Heart left ventricle (tissue), 16 donors: ENCODE measurements at regions not wholly inside any gene's neighbourhood (a gene's known extent, or its start where the extent isn't known, plus 50 kb on each side); places are given as distances from the start of the nearest gene placed in this dataset.
"Not testable (repeated sequence)": the region's sequence is repeated elsewhere in the genome, so short reads cannot be mapped to it uniquely, and the experiment has no call there.

ENCODE experiments used
- ATAC-seq, 4 donors: fragments of 200-7000 bp; cut with Tn5 transposase; one replicate each; pipeline ENCODE4 v1.9.1; 2020 to 2022; ENCODE audit warnings: moderate library complexity in 4 of 4, mild to moderate bottlenecking in 3 of 4, moderate number of reproducible peaks in 1 of 4
- DNase-seq, 5 donors: peaks; one replicate each; pipeline ENCODE4 v3.0.0-alpha.2; 2020
- H3K27ac ChIP-seq, 12 donors: fragments of 200-600 bp; sonication (generic) in 4 of 12; one replicate each; pipeline versions ENCODE4 v1.5.0 to v1.8.0; 2016 to 2022; ENCODE audit warnings: mild to moderate bottlenecking in 2 of 12
- H3K27me3 ChIP-seq, 9 donors: fragments of 200-600 bp; sonication (generic) in 2 of 9; one replicate each; pipeline versions ENCODE4 v1.5.1 to v1.8.0; 2016 to 2022; ENCODE audit warnings: mild to moderate bottlenecking in 3 of 9
- H3K36me3 ChIP-seq, 9 donors: fragments of 200-600 bp; sonication (generic) in 2 of 9; one replicate each; pipeline versions ENCODE4 v1.5.0 to v1.8.0; 2018 to 2022; ENCODE audit warnings: mild to moderate bottlenecking in 2 of 9
- H3K4me1 ChIP-seq, 12 donors: fragments of 200-600 bp; sonication (generic) in 4 of 12; one replicate each; pipeline versions ENCODE4 v1.5.0 to v1.8.0; 2016 to 2022; ENCODE audit warnings: mild to moderate bottlenecking in 3 of 12
- H3K4me3 ChIP-seq, 12 donors: fragments of 200-600 bp; sonication (generic) in 4 of 12; one replicate each; pipeline versions ENCODE4 v1.5.0 to v1.8.0; 2017 to 2022; ENCODE audit warnings: mild to moderate bottlenecking in 9 of 12, moderate library complexity in 4 of 12
- H3K9me3 ChIP-seq, 12 donors: fragments of 200-600 bp; sonication (generic) in 4 of 12; one replicate each; pipeline versions ENCODE4 v1.5.0 to v1.8.0; 2016 to 2022; ENCODE audit warnings: mild to moderate bottlenecking in 1 of 12
- CTCF ChIP-seq, 12 donors: fragments of 200-600 bp; sonication (generic) in 4 of 12; IDR thresholded peaks; one replicate each; pipeline versions ENCODE4 v1.5.0 to v1.8.0; 2018 to 2022; ENCODE audit warnings: antibody characterized with exemption in 12 of 12, mild to moderate bottlenecking in 5 of 12
- POLR2A ChIP-seq, 2 donors: fragments of 450-650 bp; IDR thresholded peaks; one replicate each; pipeline ENCODE4 v1.6.1; 2017; ENCODE audit warnings: antibody characterized with exemption in 2 of 2, mild to moderate bottlenecking in 2 of 2, moderate library complexity in 2 of 2
- WGBS, 4 donors: extraction: QIAGEN DNeasy Blood & Tissue Kit in 2 of 4; methylation state at CpG; one replicate each; pipeline versions ENCODE4 v1.1.5 to v1.1.7; 2013 to 2018; 5-methylcytosine and 5-hydroxymethylcytosine counted together
- intact Hi-C, 10 donors: fragments of 100-400 bp; cut with DNase I; formaldehyde crosslinking; loops; one replicate each; pipeline versions ENCODE4 v1.11.1 to v1.14.2; 2022
- donor health status: ischemic (EF 13 %, LVEDD 7.1; RV severe dilation, severe dysfunction).
- donor health status: healthy with polysubstance abuse.
- donor health status: DM: no; HTN: yes; CAD: no.
- donor health status: DM: no; HTN: no; CAD: no.
- donor health status: ischemic (EF 25% LVEDD 6.9; RV normal size, moderate dysfunction).
- donor health status: ischemic (EF 25% LVEDD 5.7; RV mildly dilated, moderate dysfunction).
- donor health status: healthy.
- donor health status: DM: yes; HTN: yes; CAD: no.
- donor health status: ischemic (EF 35%, LVEDD 5.7; RV mildly dilated, moderate dysfunction).
- donor health status: nonischemic (EF 11% LVEDD 7.7; RV severe dilation, severe dysfunction).
- donor health status: DM: yes; HTN: yes; CAD: no.
- donor health status: PGD.
- donor health status: ischemic (EF 29% LVEDD 5.4; RV normal size, mild dysfunction).
- donor health status: nonischemic (EF 23%, LVEDD 6.1; RV moderate dilation, normal function).

DNA sequence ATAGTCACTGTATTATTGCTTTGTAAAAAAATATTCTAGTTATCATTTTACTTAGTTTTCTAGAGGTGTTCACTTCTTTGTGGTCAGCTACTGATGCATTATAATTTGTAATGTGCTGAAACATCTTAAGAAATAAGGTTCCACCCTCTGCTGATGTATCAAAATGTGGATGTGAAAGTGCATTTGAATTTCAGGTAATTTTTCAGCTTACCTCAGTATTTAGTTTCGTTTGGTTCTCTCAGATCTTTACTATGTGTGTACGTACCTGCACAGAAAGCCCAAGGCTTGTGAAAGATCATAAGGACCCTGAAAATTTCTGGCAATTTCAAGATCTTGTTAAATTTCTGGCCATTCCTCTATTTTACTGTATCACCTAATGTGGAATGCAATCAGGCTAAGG, 542.3 kb upstream of the TPK1 start:
- no peak for ATAC-seq
- Histone ChIP-seq H3K27ac (no peak overlapping the region), H3K27me3 (no peaks in the 10 kb centered on the region), H3K9me3 (peaks cover 0 to 11% (median 0%) of the 10 kb centered on the region in 12 donors), H3K4me1 (no peaks in the 10 kb centered on the region), H3K4me3 (no peak overlapping the region), H3K36me3 (no peaks in the 10 kb centered on the region)
- no peak for DNase-seq
- 71 to 77% (median 72%) methylated on average over 2 of the region's 2 CpGs for WGBS, 4 donors
- intact Hi-C loops, result no loop called here
- no peak for TF ChIP-seq CTCF (IDR thresholded peaks at IDR 0.05)
- TF ChIP-seq POLR2A (IDR thresholded peaks at IDR 0.05), result no peak

- DNase-seq, result peak in 2 of 5 donors; percentile 21 to 55
- Histone ChIP-seq H3K27ac (no peak overlapping the region), H3K27me3 (no peaks in the 10 kb centered on the region), H3K9me3 (peaks cover 0 to 10% (median 0%) of the 10 kb centered on the region in 12 donors), H3K4me3 (no peak overlapping the region), H3K36me3 (no peaks in the 10 kb centered on the region), H3K4me1 (no peaks in the 10 kb centered on the region)
- ATAC-seq, result no peak
- 92 to 96% (median 95%) methylated on average over 31 to 47 of the region's 47 CpGs for WGBS, 4 donors
- intact Hi-C loops, result no loop called here
- TF ChIP-seq CTCF (IDR thresholded peaks at IDR 0.05) (no peak), POLR2A (IDR thresholded peaks at IDR 0.05) (no peak)
These were observed 524.8 kb upstream of the TPK1 start for GRCh38 chr7:145360511-145361100.

DNA sequence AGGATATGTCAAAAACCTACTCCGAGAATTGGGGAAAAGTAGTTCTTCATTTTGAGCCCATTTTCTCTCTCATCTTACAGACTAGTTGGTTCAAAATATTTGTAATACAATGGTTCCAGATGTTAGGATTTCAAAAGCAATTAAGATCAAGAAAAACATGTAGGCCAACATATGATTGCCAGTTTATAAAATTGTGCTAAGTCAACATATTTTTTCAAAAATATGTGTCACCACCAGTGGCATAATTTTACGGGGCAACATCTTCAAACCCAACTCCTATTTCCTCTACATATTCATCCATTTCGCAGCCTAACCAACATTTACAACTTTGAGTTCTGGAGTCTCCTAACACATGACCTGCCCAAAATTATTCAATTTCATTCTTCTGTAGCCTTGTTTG, 514.5 kb upstream of the TPK1 start:
- TF ChIP-seq POLR2A (IDR thresholded peaks at IDR 0.05) (no peak), CTCF (IDR thresholded peaks at IDR 0.05) (no peak)
- no peaks in the 10 kb centered on the region for H3K36me3 ChIP-seq
- H3K27ac ChIP-seq, result no peak overlapping the region
- WGBS, 4 donors, result 84 to 87% (median 86%) methylated on average over 3 of the region's 3 CpGs
- intact Hi-C loops, result no loop called here
- ATAC-seq (no peak), DNase-seq (no peak)
- peaks cover 0 to 24% (median 2%) of the 10 kb centered on the region in 12 donors for H3K9me3 ChIP-seq
- H3K4me3 ChIP-seq, result no peak overlapping the region
- H3K4me1 ChIP-seq, result no peaks in the 10 kb centered on the region
- H3K27me3 ChIP-seq, result no peaks in the 10 kb centered on the region

DNA sequence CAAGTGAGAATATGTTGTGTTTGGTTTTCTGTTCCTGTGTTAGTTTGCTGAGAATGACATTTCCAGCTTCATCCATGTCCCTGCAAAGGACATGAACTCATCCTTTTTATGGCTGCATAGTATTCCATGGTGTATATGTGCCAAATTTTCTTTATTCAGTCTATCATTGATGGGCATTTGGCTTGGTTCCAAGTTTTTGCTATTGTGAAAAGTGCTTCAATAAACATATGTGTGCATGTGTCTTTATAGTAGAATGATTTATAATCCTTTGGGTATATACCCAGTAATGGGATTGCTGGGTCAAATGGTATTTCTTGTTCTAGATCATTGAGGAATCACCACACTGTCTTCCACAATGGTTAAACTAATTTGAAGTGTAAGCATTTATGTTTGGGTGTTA, 513.6 kb upstream of the TPK1 start:
- intact Hi-C loops, H3K27ac ChIP-seq, H3K36me3 ChIP-seq, DNase-seq, H3K4me1 ChIP-seq, H3K27me3 ChIP-seq, ATAC-seq, H3K4me3 ChIP-seq: not testable (repeated sequence)
- H3K9me3 ChIP-seq, result peaks cover 0 to 24% (median 2%) of the 10 kb centered on the region in 12 donors

DNA sequence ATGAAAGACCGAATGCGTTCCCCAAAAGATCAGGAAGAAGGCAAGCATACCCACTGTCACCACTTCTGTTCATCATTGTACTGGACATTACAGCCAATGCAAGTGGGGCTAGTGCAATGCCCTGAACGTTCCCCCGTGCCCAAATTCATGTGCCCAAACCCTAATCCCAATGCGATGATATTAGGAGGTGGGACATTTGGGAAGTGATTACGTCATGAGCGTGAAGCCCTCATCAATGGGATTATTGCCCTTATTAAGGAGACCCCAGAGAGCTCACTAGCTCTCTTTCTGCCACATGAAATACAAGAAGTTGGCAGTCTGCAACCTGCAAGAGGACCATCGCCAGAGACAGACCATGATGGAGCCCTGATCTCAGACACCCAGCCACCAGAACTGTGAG, 511.4 kb upstream of the TPK1 start:
- Histone ChIP-seq H3K27me3 (no peaks in the 10 kb centered on the region), H3K27ac (no peak overlapping the region), H3K4me1 (no peaks in the 10 kb centered on the region), H3K4me3 (no peak overlapping the region), H3K9me3 (peaks cover 0 to 21% (median 1%) of the 10 kb centered on the region in 12 donors), H3K36me3 (no peaks in the 10 kb centered on the region)
- WGBS, 4 donors, result 67 to 88% (median 83%) methylated on average over 8 of the region's 8 CpGs
- intact Hi-C loops, result no loop called here
- TF ChIP-seq POLR2A (IDR thresholded peaks at IDR 0.05) (no peak), CTCF (IDR thresholded peaks at IDR 0.05) (no peak)
- ATAC-seq, result no peak
- no peak for DNase-seq
